ENCODE measurements at regions not wholly inside any gene's neighbourhood (a gene's known extent, or its start where the extent isn't known, plus 50 kb on each side); places are given as distances from the start of the nearest gene placed in this dataset.

GRCh38 chr4:181745933-181746625 lies 497.1 kb upstream of the TENM3 start:
- ATAC-seq (replicated peaks): no peak
- no peaks in the 10 kb centered on the region for H3K4me1 Mint-ChIP-seq (ENCODE audit: low read depth in 2 of 2)
- no peak for DNase-seq
- no peak overlapping the region for H3K4me3 Mint-ChIP-seq
- no peaks in the 10 kb centered on the region for H3K36me3 Mint-ChIP-seq (ENCODE audit: insufficient read depth)
- no peak overlapping the region for H3K27ac Mint-ChIP-seq
- peaks cover 0 to 4% of the 10 kb centered on the region in 2 donors for H3K9me3 Mint-ChIP-seq
- H3K27me3 Mint-ChIP-seq: no peaks in the 10 kb centered on the region

GRCh38 chr4:181748581-181748980 lies 494.6 kb upstream of the TENM3 start:
- Mint-ChIP-seq H3K4me1 (ENCODE audit: low read depth in 2 of 2) (no peaks in the 10 kb centered on the region), H3K4me3 (no peak overlapping the region), H3K36me3 (ENCODE audit: insufficient read depth) (no peaks in the 10 kb centered on the region), H3K9me3 (peaks cover 0 to 1% of the 10 kb centered on the region in 2 donors), H3K27ac (no peak overlapping the region), H3K27me3 (no peaks in the 10 kb centered on the region)
- DNase-seq (no peak), ATAC-seq (replicated peaks) (no peak)

GRCh38 chr4:181752516-181752915 lies 490.7 kb upstream of the TENM3 start:
- H3K9me3 Mint-ChIP-seq: peaks cover 0 to 4% of the 10 kb centered on the region in 2 donors
- no peak overlapping the region for H3K27ac Mint-ChIP-seq
- H3K4me3 Mint-ChIP-seq: no peak overlapping the region
- H3K4me1 Mint-ChIP-seq (ENCODE audit: low read depth in 2 of 2): no peaks in the 10 kb centered on the region
- no peaks in the 10 kb centered on the region for H3K27me3 Mint-ChIP-seq
- ATAC-seq (replicated peaks) (no peak), DNase-seq (no peak)
- no peaks in the 10 kb centered on the region for H3K36me3 Mint-ChIP-seq (ENCODE audit: insufficient read depth)

DNA sequence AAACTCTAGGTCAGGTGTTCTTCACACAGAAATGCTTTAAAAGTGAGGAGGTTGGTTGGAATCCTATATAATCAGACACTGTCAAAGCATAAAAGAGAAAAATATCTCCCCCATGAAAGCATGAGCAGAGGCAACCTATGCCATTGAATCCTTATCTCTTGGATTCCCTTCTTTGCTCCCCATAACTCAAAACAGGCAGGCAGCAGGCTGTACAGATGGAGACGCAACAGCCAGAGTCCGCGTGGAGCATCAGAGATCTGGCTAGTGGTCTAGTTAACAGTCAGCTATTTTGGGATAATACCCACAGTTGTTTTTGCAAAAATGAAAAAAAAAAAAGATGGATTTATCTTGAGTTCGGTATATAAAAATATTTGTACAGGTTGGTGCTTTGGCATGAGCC lies 490.0 kb upstream of the TENM3 start:
- DNase-seq (no peak), ATAC-seq (replicated peaks) (no peak)
- Mint-ChIP-seq H3K27ac (no peak overlapping the region), H3K36me3 (ENCODE audit: insufficient read depth) (no peaks in the 10 kb centered on the region), H3K9me3 (peaks cover 0 to 4% of the 10 kb centered on the region in 2 donors), H3K27me3 (no peaks in the 10 kb centered on the region), H3K4me3 (no peak overlapping the region), H3K4me1 (ENCODE audit: low read depth in 2 of 2) (no peaks in the 10 kb centered on the region)

DNA sequence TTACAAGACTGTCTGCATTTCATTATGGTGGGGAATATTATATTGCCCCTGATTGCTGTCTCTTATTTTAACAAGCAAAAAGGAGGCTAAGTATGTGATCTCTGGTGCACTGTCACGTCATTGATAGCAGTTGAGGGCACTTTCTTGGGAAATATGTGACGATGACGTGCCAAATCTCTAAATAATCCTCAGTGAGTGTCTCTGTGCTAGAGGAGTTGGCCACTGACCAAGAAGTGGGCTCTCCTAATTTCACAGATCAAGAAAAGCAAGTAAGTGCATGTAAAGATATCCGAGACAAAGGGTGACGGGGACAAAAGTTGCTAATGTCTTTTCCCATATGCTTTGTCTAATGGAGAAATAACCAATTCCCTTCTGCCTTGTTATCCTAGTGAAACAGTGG lies 487.4 kb upstream of the TENM3 start:
- H3K9me3 Mint-ChIP-seq: peaks cover 0 to 4% of the 10 kb centered on the region in 2 donors
- no peaks in the 10 kb centered on the region for H3K36me3 Mint-ChIP-seq (ENCODE audit: insufficient read depth)
- no peaks in the 10 kb centered on the region for H3K27me3 Mint-ChIP-seq
- H3K27ac Mint-ChIP-seq: no peak overlapping the region
- no peaks in the 10 kb centered on the region for H3K4me1 Mint-ChIP-seq (ENCODE audit: low read depth in 2 of 2)
- no peak for ATAC-seq (replicated peaks)
- no peak overlapping the region for H3K4me3 Mint-ChIP-seq
- DNase-seq: no peak

GRCh38 chr4:181756451-181757095 lies 486.6 kb upstream of the TENM3 start:
- H3K4me1 Mint-ChIP-seq (ENCODE audit: low read depth in 2 of 2): no peaks in the 10 kb centered on the region
- H3K27me3 Mint-ChIP-seq: no peaks in the 10 kb centered on the region
- ATAC-seq (replicated peaks) (no peak), DNase-seq (no peak)
- H3K4me3 Mint-ChIP-seq: no peak overlapping the region
- no peaks in the 10 kb centered on the region for H3K36me3 Mint-ChIP-seq (ENCODE audit: insufficient read depth)
- no peak overlapping the region for H3K27ac Mint-ChIP-seq
- peaks cover 0 to 2% of the 10 kb centered on the region in 2 donors for H3K9me3 Mint-ChIP-seq

GRCh38 chr4:181757098-181757497 lies 486.1 kb upstream of the TENM3 start:
- no peaks in the 10 kb centered on the region for H3K4me1 Mint-ChIP-seq (ENCODE audit: low read depth in 2 of 2)
- H3K27me3 Mint-ChIP-seq: no peaks in the 10 kb centered on the region
- ATAC-seq (replicated peaks) (no peak), DNase-seq (no peak)
- H3K36me3 Mint-ChIP-seq (ENCODE audit: insufficient read depth): no peaks in the 10 kb centered on the region
- H3K27ac Mint-ChIP-seq: no peak overlapping the region
- peaks cover 0 to 2% of the 10 kb centered on the region in 2 donors for H3K9me3 Mint-ChIP-seq
- no peak overlapping the region for H3K4me3 Mint-ChIP-seq

GRCh38 chr4:181757910-181758660 lies 485.1 kb upstream of the TENM3 start:
- no peak overlapping the region for H3K27ac Mint-ChIP-seq
- H3K4me3 Mint-ChIP-seq: no peak overlapping the region
- no peak for ATAC-seq (replicated peaks)
- H3K27me3 Mint-ChIP-seq: no peaks in the 10 kb centered on the region
- no peak for DNase-seq
- H3K36me3 Mint-ChIP-seq (ENCODE audit: insufficient read depth): no peaks in the 10 kb centered on the region
- H3K9me3 Mint-ChIP-seq: peaks cover 0 to 2% of the 10 kb centered on the region in 2 donors
- H3K4me1 Mint-ChIP-seq (ENCODE audit: low read depth in 2 of 2): no peaks in the 10 kb centered on the region

DNA sequence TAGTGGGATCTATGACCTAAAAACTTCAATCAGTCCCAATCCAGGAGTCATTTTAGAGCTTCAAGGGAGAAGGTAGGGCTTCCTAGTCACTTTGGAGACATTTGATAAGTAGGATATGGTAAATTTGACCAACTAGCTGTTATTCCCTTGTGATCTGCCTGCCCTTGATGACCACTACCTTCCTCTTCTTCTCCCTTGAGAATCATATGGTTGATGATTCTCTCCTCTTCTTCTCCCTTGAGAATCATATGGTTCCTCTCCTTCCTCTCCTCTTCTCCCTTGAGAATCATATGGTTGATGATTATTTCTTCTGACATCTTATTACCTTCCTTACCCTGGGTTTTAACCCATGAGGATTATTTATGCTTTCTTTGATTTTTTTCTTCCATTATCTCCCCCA lies 482.6 kb upstream of the TENM3 start:
- peaks cover 0 to 2% of the 10 kb centered on the region in 2 donors for H3K9me3 Mint-ChIP-seq
- DNase-seq: no peak
- no peak for ATAC-seq (replicated peaks)
- no peaks in the 10 kb centered on the region for H3K27me3 Mint-ChIP-seq
- H3K27ac Mint-ChIP-seq: no peak overlapping the region
- no peaks in the 10 kb centered on the region for H3K4me1 Mint-ChIP-seq (ENCODE audit: low read depth in 2 of 2)
- H3K4me3 Mint-ChIP-seq: no peak overlapping the region
- H3K36me3 Mint-ChIP-seq (ENCODE audit: insufficient read depth): no peaks in the 10 kb centered on the region

GRCh38 chr4:181761156-181761555 lies 482.0 kb upstream of the TENM3 start:
- no peaks in the 10 kb centered on the region for H3K27me3 Mint-ChIP-seq

DNA sequence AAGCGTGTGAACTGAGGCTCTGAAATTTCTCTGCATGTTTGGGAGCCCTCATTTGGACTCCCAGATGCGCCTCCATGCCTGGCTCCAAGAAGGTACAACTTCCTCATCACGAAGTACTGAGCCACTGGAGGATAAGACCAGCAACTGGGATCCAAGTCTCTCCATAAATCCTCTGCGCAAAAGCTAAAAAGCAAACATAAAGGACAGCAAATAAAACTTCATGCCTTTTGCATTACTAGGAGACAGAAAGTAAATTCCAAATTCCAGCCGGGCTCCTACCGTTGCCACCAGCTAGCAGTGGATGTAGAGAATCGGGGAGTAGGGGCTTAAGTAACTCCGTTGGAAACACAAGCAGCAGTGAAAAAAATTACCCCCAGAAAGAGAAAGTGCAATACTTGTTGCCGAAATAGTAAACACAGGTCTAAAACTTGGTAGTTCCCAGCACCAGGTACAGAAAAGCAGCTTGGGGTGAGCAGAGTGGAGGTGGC lies 477.1 kb upstream of the TENM3 start:
- DNase-seq (no peak), ATAC-seq (replicated peaks) (no peak)
- Mint-ChIP-seq H3K4me3 (no peak overlapping the region), H3K4me1 (ENCODE audit: low read depth in 2 of 2) (no peaks in the 10 kb centered on the region), H3K27ac (no peak overlapping the region), H3K36me3 (ENCODE audit: insufficient read depth) (no peaks in the 10 kb centered on the region), H3K9me3 (peaks cover 0 to 9% of the 10 kb centered on the region in 2 donors), H3K27me3 (no peaks in the 10 kb centered on the region)

More at GRCh38 chr4:181761156-181761555, 482.0 kb upstream of the TENM3 start:
- Mint-ChIP-seq H3K36me3 (ENCODE audit: insufficient read depth) (no peaks in the 10 kb centered on the region), H3K27ac (no peak overlapping the region), H3K9me3 (peaks cover 0 to 2% of the 10 kb centered on the region in 2 donors), H3K4me3 (no peak overlapping the region), H3K4me1 (ENCODE audit: low read depth in 2 of 2) (no peaks in the 10 kb centered on the region)
- no peak for DNase-seq
- ATAC-seq (replicated peaks): no peak

GRCh38 chr4:181770971-181771370 lies 472.2 kb upstream of the TENM3 start:
- H3K27me3 Mint-ChIP-seq: no peaks in the 10 kb centered on the region
- no peaks in the 10 kb centered on the region for H3K4me1 Mint-ChIP-seq (ENCODE audit: low read depth in 2 of 2)
- no peak overlapping the region for H3K27ac Mint-ChIP-seq
- H3K4me3 Mint-ChIP-seq: no peak overlapping the region
- no peak for ATAC-seq (replicated peaks)
- H3K36me3 Mint-ChIP-seq (ENCODE audit: insufficient read depth): no peaks in the 10 kb centered on the region
- peaks cover 0 to 8% of the 10 kb centered on the region in 2 donors for H3K9me3 Mint-ChIP-seq
- DNase-seq: no peak

DNA sequence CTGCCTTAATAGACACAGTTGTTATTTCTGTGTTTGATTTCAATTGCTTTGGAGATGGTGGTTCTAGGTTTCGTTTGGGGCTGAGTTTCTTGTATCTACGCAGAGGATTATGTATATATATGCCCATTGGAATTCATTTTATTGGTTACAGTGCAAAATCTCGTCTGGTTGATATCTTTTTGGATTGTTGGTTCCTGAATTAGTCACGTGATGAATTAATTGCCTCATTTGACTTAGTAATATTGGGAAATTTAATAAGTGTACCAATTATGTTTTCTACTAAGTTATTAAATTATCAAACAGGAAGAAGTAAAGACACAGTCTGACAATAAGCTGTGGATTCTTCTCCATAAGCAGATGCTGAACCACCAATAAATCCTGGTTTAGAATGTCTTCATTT lies 467.9 kb upstream of the TENM3 start:
- Mint-ChIP-seq H3K4me3 (no peak overlapping the region), H3K36me3 (ENCODE audit: insufficient read depth) (no peaks in the 10 kb centered on the region), H3K9me3 (peaks cover 0 to 6% of the 10 kb centered on the region in 2 donors), H3K27me3 (no peaks in the 10 kb centered on the region), H3K4me1 (ENCODE audit: low read depth in 2 of 2) (no peaks in the 10 kb centered on the region), H3K27ac (no peak overlapping the region)
- DNase-seq (no peak), ATAC-seq (replicated peaks) (no peak)

Data from effector memory CD8-positive, alpha-beta T cell (primary cell).